H9 (cell line): ENCODE measurements at regions not wholly inside any gene's neighbourhood (a gene's known extent, or its start where the extent isn't known, plus 50 kb on each side); places are given as distances from the start of the nearest gene placed in this dataset.

Experiments used
- DNase-seq: peaks from one replicate; pipeline ENCODE4 v3.0.0-alpha.2; 2017
- H2AFZ ChIP-seq: one replicate; pipeline ENCODE4 v1.6.1; 2013; ENCODE audit warnings: mild to moderate bottlenecking, low read length, control low read depth, moderate library complexity
- H2AK5ac ChIP-seq: 2 replicates; pipeline ENCODE4 v1.6.1; 2013; ENCODE audit warnings: low read length, control low read depth, mixed read lengths; ENCODE audit not compliant: insufficient read length
- H2BK120ac ChIP-seq: one replicate; pipeline ENCODE4 v1.6.1; 2013; ENCODE audit warnings: low read depth, mild to moderate bottlenecking, low read length, control low read depth, inconsistent platforms; ENCODE audit not compliant: poor library complexity, severe bottlenecking
- H2BK12ac ChIP-seq: 2 replicates; pipeline ENCODE4 v1.6.1; 2013; ENCODE audit warnings: low read length, control low read depth, mixed read lengths, low read depth; ENCODE audit not compliant: insufficient read length
- H2BK15ac ChIP-seq: 2 replicates; pipeline ENCODE4 v1.6.1; 2013; ENCODE audit warnings: low read depth, low read length, control low read depth
- H2BK20ac ChIP-seq: one replicate; pipeline ENCODE4 v1.6.1; 2013; ENCODE audit warnings: low read depth, mild to moderate bottlenecking, low read length, control low read depth, inconsistent platforms; ENCODE audit not compliant: poor library complexity, severe bottlenecking
- H2BK5ac ChIP-seq: 2 replicates; pipeline ENCODE4 v1.6.1; 2013; ENCODE audit warnings: low read length, control low read depth, mixed read lengths; ENCODE audit not compliant: insufficient read length
- H3K14ac ChIP-seq: 2 replicates; pipeline ENCODE4 v1.6.1; 2013; ENCODE audit warnings: low read length, control low read depth; ENCODE audit not compliant: insufficient read depth
- H3K18ac ChIP-seq: 2 replicates; pipeline ENCODE4 v1.6.1; 2013; ENCODE audit warnings: low read depth, mild to moderate bottlenecking, mixed read lengths, low read length, control low read depth; ENCODE audit not compliant: insufficient read length
- H3K23ac ChIP-seq: 2 replicates; pipeline ENCODE4 v1.6.1; 2013; ENCODE audit warnings: low read length, control low read depth, mixed read lengths, low read depth; ENCODE audit not compliant: insufficient read length
- H3K23me2 ChIP-seq: 2 replicates; pipeline ENCODE4 v1.6.1; 2013; ENCODE audit warnings: low read depth, mild to moderate bottlenecking, mixed read lengths, low read length, control low read depth; ENCODE audit not compliant: insufficient read length, poor library complexity, severe bottlenecking
- H3K27ac ChIP-seq: 2 replicates; pipeline ENCODE4 v1.5.1; 2013; ENCODE audit warnings: low read length, control low read depth, mixed read lengths, low read depth; ENCODE audit not compliant: insufficient read length
- H3K27me3 ChIP-seq: 2 replicates; pipeline ENCODE4 v1.6.1; 2013; ENCODE audit warnings: low read length, control low read depth, inconsistent platforms; ENCODE audit not compliant: insufficient read depth
- H3K4ac ChIP-seq: 2 replicates; pipeline ENCODE4 v1.6.1; 2013; ENCODE audit warnings: low read depth, mild to moderate bottlenecking, control low read depth, inconsistent platforms, low read length, moderate library complexity
- H3K4me1 ChIP-seq: 2 replicates; pipeline ENCODE4 v1.6.1; 2013; ENCODE audit warnings: low read length, control low read depth, inconsistent platforms; ENCODE audit not compliant: insufficient read depth
- H3K4me2 ChIP-seq: 2 replicates; pipeline ENCODE4 v1.6.1; 2013; ENCODE audit warnings: low read length, control low read depth, mixed read lengths; ENCODE audit not compliant: insufficient read length, insufficient read depth
- H3K56ac ChIP-seq: 2 replicates; pipeline ENCODE4 v1.6.1; 2013; ENCODE audit warnings: low read depth, mild to moderate bottlenecking, mixed read lengths, low read length, control low read depth; ENCODE audit not compliant: insufficient read length
- H3K79me1 ChIP-seq: 2 replicates; pipeline ENCODE4 v1.6.1; 2013; ENCODE audit warnings: low read depth, mild to moderate bottlenecking, moderate library complexity, low read length, control low read depth, inconsistent platforms; ENCODE audit not compliant: insufficient read depth, poor library complexity, severe bottlenecking
- H3K79me2 ChIP-seq: 2 replicates; pipeline ENCODE4 v1.6.1; 2013; ENCODE audit warnings: low read length, control low read depth, inconsistent platforms; ENCODE audit not compliant: insufficient read depth
- H3K9ac ChIP-seq: 2 replicates; pipeline ENCODE4 v1.6.1; 2013; ENCODE audit warnings: low read length, control low read depth, mixed read lengths; ENCODE audit not compliant: insufficient read length; ENCODE audit errors: extremely low read depth
- H3K9me3 ChIP-seq: one replicate; pipeline ENCODE4 v1.6.1; 2013; ENCODE audit warnings: low read depth, low read length, inconsistent platforms; ENCODE audit not compliant: control insufficient read depth
- H3T11ph ChIP-seq: one replicate; pipeline ENCODE4 v1.6.1; 2013; ENCODE audit warnings: mild to moderate bottlenecking, low read length, control low read depth, inconsistent platforms
- H4K20me1 ChIP-seq: one replicate; pipeline ENCODE4 v1.6.1; 2013; ENCODE audit not compliant: control insufficient read depth, insufficient read length, insufficient read depth
- H4K5ac ChIP-seq: 2 replicates; pipeline ENCODE4 v1.6.1; 2013; ENCODE audit warnings: low read depth, mild to moderate bottlenecking, mixed read lengths, low read length, control low read depth; ENCODE audit not compliant: insufficient read length
- H4K8ac ChIP-seq: replicated peaks from 2 replicates; pipeline ENCODE4 v1.6.1; 2013; ENCODE audit warnings: low read length, control low read depth, mixed read lengths, low read depth; ENCODE audit not compliant: insufficient read length
- H4K91ac ChIP-seq: 2 replicates; pipeline ENCODE4 v1.6.1; 2013; ENCODE audit warnings: low read depth, mild to moderate bottlenecking, moderate library complexity, mixed read lengths, low read length, control low read depth; ENCODE audit not compliant: insufficient read length
- H3K27ac Mint-ChIP-seq, 3 experiments: 2 replicates in 2 of 3; 3 replicates in 1 of 3; pipeline ENCODE4 v1.8.0; 2020 to 2021; ENCODE audit warnings: mixed read lengths in 3 of 3, mild to moderate bottlenecking in 1 of 3, moderate library complexity in 1 of 3
- H3K27me3 Mint-ChIP-seq: 2 replicates; pipeline ENCODE4 v1.8.0; 2021; ENCODE audit warnings: low read depth, mild to moderate bottlenecking, moderate library complexity, mixed read lengths
- H3K36me3 Mint-ChIP-seq, 3 experiments: 2 replicates in 2 of 3; 3 replicates in 1 of 3; pipeline ENCODE4 v1.8.0; 2020 to 2021; ENCODE audit warnings: low read depth in 3 of 3, mixed read lengths in 3 of 3; ENCODE audit not compliant: insufficient read depth in 1 of 3
- H3K4me1 Mint-ChIP-seq, 2 experiments: 2 replicates each; pipeline ENCODE4 v1.8.0; 2020; ENCODE audit warnings: mixed read lengths in 2 of 2
- H3K4me3 Mint-ChIP-seq, 2 experiments: 2 replicates in 1 of 2; 3 replicates in 1 of 2; pipeline ENCODE4 v1.8.0; 2020 to 2021; ENCODE audit warnings: mild to moderate bottlenecking in 2 of 2, mixed read lengths in 2 of 2, moderate library complexity in 1 of 2
- H3K9me3 Mint-ChIP-seq, 2 experiments: 2 replicates in 1 of 2; 3 replicates in 1 of 2; pipeline ENCODE4 v1.8.0; 2020; ENCODE audit warnings: mild to moderate bottlenecking in 2 of 2, mixed read lengths in 2 of 2, moderate library complexity in 1 of 2
- CTCF ChIP-seq: fragments of 200-600 bp; sonication (generic); conservative IDR thresholded peaks from 3 replicates; pipeline ENCODE4 v1.8.0; 2021; ENCODE audit warnings: antibody characterized with exemption, mild to moderate bottlenecking
- WGBS: extraction: QIAGEN DNeasy Blood & Tissue Kit; methylation state at CpG from one replicate; pipeline ENCODE4 v1.1.7; 2013; ENCODE audit warnings: missing lambda C conversion rate, low lambda C conversion rate, mixed read lengths; ENCODE audit not compliant: insufficient read length; ENCODE audit errors: extremely low coverage; 5-methylcytosine and 5-hydroxymethylcytosine counted together

DNA sequence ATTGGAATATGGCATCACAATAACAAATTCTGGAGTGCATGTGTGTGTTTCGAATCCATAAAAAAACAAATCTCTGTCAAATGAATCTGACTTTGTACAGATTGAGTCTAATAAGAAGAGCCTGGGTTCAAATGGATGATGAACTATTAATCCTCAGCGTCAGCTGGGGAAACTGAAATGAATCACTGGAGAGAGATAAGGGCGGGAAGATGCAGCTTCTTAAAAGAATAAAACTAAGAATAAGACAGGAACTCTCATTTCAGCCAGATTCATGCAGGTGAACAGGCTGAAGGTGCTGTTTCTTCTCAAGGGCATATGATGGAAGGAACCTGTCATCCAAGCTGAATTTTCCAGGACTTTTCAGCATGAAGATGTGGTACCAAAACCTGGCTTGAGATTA is 202.6 kb upstream of the TRIB2 start:
- Histone ChIP-seq H3K27ac (no peak overlapping the region), H3T11ph (no peak overlapping the region), H3K23me2 (no peaks in the 10 kb centered on the region), H3K9me3 (no peaks in the 10 kb centered on the region), H2BK20ac (no peak overlapping the region), H2BK120ac (no peak overlapping the region), H3K27me3 (no peaks in the 10 kb centered on the region), H4K20me1 (no peaks in the 10 kb centered on the region), H3K9ac (no peak overlapping the region), H3K4me2 (no peak overlapping the region), H3K79me1 (no peaks in the 10 kb centered on the region), H4K8ac (no peak overlapping the region), H2BK12ac (no peak overlapping the region), H2AK5ac (no peak overlapping the region), H3K56ac (no peak overlapping the region), H2BK5ac (no peak overlapping the region), H3K23ac (no peak overlapping the region), H2BK15ac (no peak overlapping the region), H2AFZ (no peak overlapping the region), H4K91ac (no peak overlapping the region), H3K14ac (no peak overlapping the region), H3K18ac (no peak overlapping the region), H3K4me1 (no peaks in the 10 kb centered on the region), H3K4ac (no peak overlapping the region), H3K79me2 (no peaks in the 10 kb centered on the region), H4K5ac (no peak overlapping the region)
- Mint-ChIP-seq H3K9me3 (no peaks in the 10 kb centered on the region), H3K27ac (no peak overlapping the region), H3K27me3 (no peaks in the 10 kb centered on the region), H3K4me1 (no peaks in the 10 kb centered on the region), H3K4me3 (no peak overlapping the region), H3K36me3 (peaks cover 0 to 3% (median 0%) of the 10 kb centered on the region in 3 experiments; a peak in 2 of 7 replicates)
- no peak for TF ChIP-seq CTCF
- no CpG with 5 or more reads among the region's 3 CpGs for WGBS
- no peak for DNase-seq
